Common myeloid progenitor, CD34-positive (primary cell): ENCODE measurements at regions not wholly inside any gene's neighbourhood (a gene's known extent, or its start where the extent isn't known, plus 50 kb on each side); places are given as distances from the start of the nearest gene placed in this dataset.
A peak's percentile ranks its signal among the peaks of the same experiment; 100 is the strongest.

ENCODE experiments used
- CTCF ChIA-PET: fragments of 350-600 bp; sonication (Branson Sonifier 250); formaldehyde crosslinking; loops from one replicate; lab custom pipeline; 2021; ENCODE audit warnings: antibody characterized with exemption; lab: Charles Lee
- POLR2A ChIA-PET: fragments of 350-600 bp; sonication (Branson Sonifier 250); formaldehyde crosslinking; loops from one replicate; lab custom pipeline; 2021; ENCODE audit warnings: antibody characterized with exemption; lab: Charles Lee
- DNase-seq, 3 donors: peaks; one replicate each; pipeline versions ENCODE4 v3.0.0 to v3.0.0-alpha.2; 2013
- H3K27ac ChIP-seq, 2 experiments: 1 replicate in 1 of 2; 2 replicates in 1 of 2; pipeline ENCODE4 v1.7.0; 2013; ENCODE audit warnings: inconsistent platforms in 2 of 2, low read length in 2 of 2, mild to moderate bottlenecking in 2 of 2, low read depth in 1 of 2, moderate library complexity in 1 of 2; ENCODE audit not compliant: severe bottlenecking in 2 of 2, insufficient read depth in 1 of 2, poor library complexity in 1 of 2
- H3K27me3 ChIP-seq, 5 experiments: replicated peaks in 2 of 5; 1 replicate in 3 of 5; 2 replicates in 2 of 5; pipeline versions ENCODE4 v1.6.1 to v1.7.0; 2013; ENCODE audit warnings: low read length in 4 of 5, mild to moderate bottlenecking in 2 of 5, moderate library complexity in 2 of 5, inconsistent platforms in 1 of 5; ENCODE audit not compliant: insufficient read depth in 5 of 5, control insufficient read depth in 4 of 5
- H3K36me3 ChIP-seq, 4 experiments: 1 replicate in 2 of 4; 2 replicates in 2 of 4; pipeline versions ENCODE4 v1.6.1 to v1.7.0; 2013; ENCODE audit warnings: low read length in 3 of 4, control low read depth in 1 of 4, mild to moderate bottlenecking in 1 of 4; ENCODE audit not compliant: control insufficient read depth in 4 of 4, insufficient read depth in 4 of 4
- H3K4me1 ChIP-seq, 4 experiments: 1 replicate in 3 of 4; 2 replicates in 1 of 4; pipeline versions ENCODE4 v1.6.1 to v1.7.1; 2013; ENCODE audit warnings: low read length in 3 of 4, mild to moderate bottlenecking in 3 of 4, control low read depth in 1 of 4, inconsistent platforms in 1 of 4, moderate library complexity in 1 of 4; ENCODE audit not compliant: control insufficient read depth in 4 of 4, insufficient read depth in 4 of 4; ENCODE audit errors: control extremely low read depth in 1 of 4
- H3K4me3 ChIP-seq, 7 experiments: 1 replicate in 4 of 7; 2 replicates in 3 of 7; pipeline versions ENCODE4 v1.5.1 to v1.7.0; 2013; ENCODE audit warnings: mild to moderate bottlenecking in 7 of 7, low read length in 6 of 7, moderate library complexity in 6 of 7, inconsistent platforms in 2 of 7, low read depth in 2 of 7, control low read depth in 1 of 7; ENCODE audit not compliant: insufficient read depth in 4 of 7, control insufficient read depth in 1 of 7; ENCODE audit errors: extremely low read depth in 1 of 7
- H3K9me3 ChIP-seq, 5 experiments: 1 replicate in 4 of 5; 2 replicates in 1 of 5; pipeline versions ENCODE4 v1.6.1 to v1.7.1; 2013; ENCODE audit warnings: low read length in 4 of 5, mild to moderate bottlenecking in 2 of 5, inconsistent platforms in 1 of 5, low read depth in 1 of 5, moderate library complexity in 1 of 5; ENCODE audit not compliant: control insufficient read depth in 4 of 5, insufficient read depth in 2 of 5; ENCODE audit errors: control extremely low read depth in 1 of 5
- WGBS: methylation state at CpG from one replicate; pipeline ENCODE4 v1.1.5; 2013; ENCODE audit not compliant: insufficient coverage; 5-methylcytosine and 5-hydroxymethylcytosine counted together

- Histone ChIP-seq H3K4me3 (no peak overlapping the region), H3K36me3 (no peaks in the 10 kb centered on the region), H3K4me1 (no peaks in the 10 kb centered on the region), H3K27me3 (peaks cover 0 to 11% (median 0%) of the 10 kb centered on the region in 5 experiments), H3K27ac (no peak overlapping the region), H3K9me3 (no peaks in the 10 kb centered on the region)
- ChIA-PET CTCF (no interaction called here), POLR2A (no interaction called here)
- DNase-seq = no peak
- no CpG with 5 or more reads among the region's 3 CpGs for WGBS
Observed at GRCh38 chr2:222013889-222014288, 284.9 kb downstream of the PAX3 start.

DNA sequence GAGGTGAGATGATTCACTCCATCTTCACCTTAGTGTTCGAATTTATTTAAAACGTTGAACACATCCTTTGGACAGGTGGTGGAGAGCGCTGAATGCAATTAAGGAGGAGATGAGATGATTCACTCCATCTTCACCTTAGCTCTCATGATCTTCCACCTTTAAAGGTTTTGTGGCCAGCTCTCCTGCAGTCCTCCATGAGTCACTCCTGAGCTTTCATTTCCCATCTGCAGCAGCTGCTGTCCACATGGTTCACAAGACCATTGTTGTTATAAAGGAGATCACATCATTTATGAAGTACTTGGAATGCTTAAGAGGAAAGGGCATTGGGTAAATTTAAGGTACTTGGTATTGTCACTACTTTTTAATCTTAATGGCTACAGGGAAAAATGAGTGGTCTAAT, 298.5 kb downstream of the PAX3 start:
- H3K27me3 ChIP-seq = no peaks in the 10 kb centered on the region
- POLR2A ChIA-PET = no interaction called here
- peaks cover 0 to 2% (median 0%) of the 10 kb centered on the region in 4 experiments for H3K4me1 ChIP-seq
- CTCF ChIA-PET = interaction anchor here (1.2 kb wide), 1 partner anchor 31 kb away, joined by 3 read pairs; no protein-coding TSS in a partner anchor
- H3K36me3 ChIP-seq = no peaks in the 10 kb centered on the region
- H3K4me3 ChIP-seq = no peak overlapping the region
- no peak overlapping the region for H3K27ac ChIP-seq
- H3K9me3 ChIP-seq = no peaks in the 10 kb centered on the region
- no peak for DNase-seq
- no CpG with 5 or more reads among the region's 3 CpGs for WGBS

DNA sequence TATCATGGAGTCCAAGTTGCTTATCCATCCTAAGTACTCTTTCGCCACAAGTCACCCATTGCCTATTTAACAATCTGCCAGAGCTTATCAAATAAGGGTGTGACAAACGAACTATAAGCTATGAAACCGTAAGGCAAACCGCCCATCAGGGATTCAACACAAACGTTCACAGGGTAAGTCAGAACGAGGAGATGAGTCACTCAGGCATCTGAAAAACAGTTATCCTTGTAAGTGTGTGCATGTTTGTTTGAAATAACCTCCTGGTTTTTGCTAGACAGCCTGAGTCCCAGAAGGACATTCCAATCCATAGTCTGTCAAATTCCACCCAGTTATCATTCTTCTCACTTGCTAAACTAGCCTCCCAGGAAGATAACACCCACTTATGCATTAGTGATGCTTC, 299.1 kb downstream of the PAX3 start:
- Histone ChIP-seq H3K9me3 (no peaks in the 10 kb centered on the region), H3K4me1 (peaks cover 0 to 2% (median 0%) of the 10 kb centered on the region in 4 experiments), H3K4me3 (no peak overlapping the region), H3K36me3 (no peaks in the 10 kb centered on the region), H3K27me3 (no peaks in the 10 kb centered on the region), H3K27ac (no peak overlapping the region)
- DNase-seq = no peak
- 97% methylated on average over 6 of the region's 6 CpGs for WGBS
- POLR2A ChIA-PET = no interaction called here
- CTCF ChIA-PET = interaction anchor here (1.2 kb wide), 1 partner anchor 30 kb away, joined by 3 read pairs; no protein-coding TSS in a partner anchor

GRCh38 chr2:221999166-221999565, 299.6 kb downstream of the PAX3 start:
- no peaks in the 10 kb centered on the region for H3K9me3 ChIP-seq
- peak; percentile 52 to 81 (median 63) for DNase-seq
- 7% methylated on average over 2 of the region's 2 CpGs for WGBS
- ChIA-PET CTCF (no interaction called here), POLR2A (no interaction called here)
- H3K4me1 ChIP-seq = peaks cover 0 to 2% (median 0%) of the 10 kb centered on the region in 4 experiments
- no peaks in the 10 kb centered on the region for H3K36me3 ChIP-seq
- H3K27me3 ChIP-seq = no peaks in the 10 kb centered on the region
- no peak overlapping the region for H3K27ac ChIP-seq
- no peak overlapping the region for H3K4me3 ChIP-seq

DNA sequence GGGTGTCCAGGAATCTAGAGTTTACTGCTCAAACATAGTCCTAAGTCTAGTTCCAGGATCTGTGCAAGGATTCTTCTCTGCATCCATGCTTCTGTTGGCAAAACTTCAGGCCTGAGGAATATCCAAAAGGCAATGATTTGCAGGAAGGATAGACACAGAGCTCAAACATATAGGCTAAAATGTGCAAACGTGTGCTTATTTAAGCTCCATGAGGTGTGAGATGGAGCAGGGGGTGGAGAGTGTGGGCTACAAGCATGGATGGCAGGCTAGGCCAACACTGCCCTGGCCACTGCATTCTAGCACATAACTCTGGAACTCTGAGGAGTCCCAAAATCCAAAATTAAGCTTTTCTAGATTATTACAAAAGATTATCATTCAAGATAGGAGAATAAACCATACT, 301.1 kb downstream of the PAX3 start:
- POLR2A ChIA-PET = no interaction called here

GRCh38 chr2:221997100-221997499, 301.7 kb downstream of the PAX3 start:
- no peaks in the 10 kb centered on the region for H3K9me3 ChIP-seq
- peaks cover 0 to 2% (median 0%) of the 10 kb centered on the region in 4 experiments for H3K4me1 ChIP-seq
- CTCF ChIA-PET = interaction anchor here (1.4 kb wide), 1 partner anchor 14 kb away, joined by 4 read pairs; no protein-coding TSS in a partner anchor
- no peak for DNase-seq
- H3K4me3 ChIP-seq = no peak overlapping the region
- no peak overlapping the region for H3K27ac ChIP-seq
- POLR2A ChIA-PET = no interaction called here
- H3K36me3 ChIP-seq = no peaks in the 10 kb centered on the region
- 100% methylated on average over 2 of the region's 3 CpGs for WGBS
- no peaks in the 10 kb centered on the region for H3K27me3 ChIP-seq

More for the DNA sequence above, 301.1 kb downstream of the PAX3 start:
- Histone ChIP-seq H3K9me3 (no peaks in the 10 kb centered on the region), H3K27ac (no peak overlapping the region), H3K4me3 (no peak overlapping the region), H3K36me3 (no peaks in the 10 kb centered on the region), H3K4me1 (peaks cover 0 to 2% (median 0%) of the 10 kb centered on the region in 4 experiments), H3K27me3 (no peaks in the 10 kb centered on the region)
- 88% methylated on average over 1 of the region's 1 CpG for WGBS
- CTCF ChIA-PET = interaction anchor here (1.4 kb wide), 1 partner anchor 13 kb away, joined by 4 read pairs; no protein-coding TSS in a partner anchor
- no peak for DNase-seq

- ChIA-PET CTCF (no interaction called here), POLR2A (no interaction called here)
- no peak for DNase-seq
- Histone ChIP-seq H3K4me1 (peaks cover 0 to 2% (median 0%) of the 10 kb centered on the region in 4 experiments), H3K9me3 (no peaks in the 10 kb centered on the region), H3K27me3 (no peaks in the 10 kb centered on the region), H3K27ac (no peak overlapping the region), H3K4me3 (no peak overlapping the region), H3K36me3 (no peaks in the 10 kb centered on the region)
- WGBS = 50% methylated on average over 1 of the region's 7 CpGs
Observed at GRCh38 chr2:221994926-221995325, 303.9 kb downstream of the PAX3 start.
